CD4-positive, alpha-beta T cell (primary cell): ENCODE measurements at regions not wholly inside any gene's neighbourhood (a gene's known extent, or its start where the extent isn't known, plus 50 kb on each side); places are given as distances from the start of the nearest gene placed in this dataset.
A peak's percentile ranks its signal among the peaks of the same experiment; 100 is the strongest.

Experiments
- ATAC-seq: fragments of 200-7000 bp; cut with Tn5 transposase; one replicate; pipeline ENCODE4 v1.10.0; 2022; ENCODE audit warnings: mild to moderate bottlenecking; ENCODE audit not compliant: poor library complexity
- CTCF ChIA-PET: fragments of 350-600 bp; sonication (Branson Sonifier 250); formaldehyde crosslinking; loops from one replicate; lab custom pipeline; 2021; ENCODE audit warnings: antibody characterized with exemption, inconsistent platforms; lab: Charles Lee
- POLR2A ChIA-PET: fragments of 350-600 bp; sonication (Branson Sonifier 250); formaldehyde crosslinking; loops from one replicate; lab custom pipeline; 2021; ENCODE audit warnings: antibody characterized with exemption, inconsistent platforms; lab: Charles Lee
- DNase-seq, 14 experiments: peaks; one replicate each; pipeline ENCODE4 v3.0.0-alpha.2; 2013 to 2020; ENCODE audit warnings: mixed read lengths in 2 of 14
- H3K27ac ChIP-seq, 2 donors: one replicate each; pipeline versions ENCODE4 v1.5.1 to v1.7.0; 2013; ENCODE audit warnings: low read length in 2 of 2, low read depth in 1 of 2, mild to moderate bottlenecking in 1 of 2
- H3K27me3 ChIP-seq, 2 experiments: 1 replicate in 1 of 2; 2 replicates in 1 of 2; pipeline versions ENCODE4 v1.6.1 to v1.7.0; 2013; ENCODE audit warnings: low read length in 2 of 2, control low read depth in 1 of 2, mild to moderate bottlenecking in 1 of 2, moderate library complexity in 1 of 2; ENCODE audit not compliant: insufficient read depth in 2 of 2, control insufficient read depth in 1 of 2
- H3K36me3 ChIP-seq: one replicate; pipeline ENCODE4 v1.6.1; 2013; ENCODE audit warnings: low read length, control low read depth; ENCODE audit not compliant: insufficient read depth
- H3K4me1 ChIP-seq: one replicate; pipeline ENCODE4 v1.6.1; 2013; ENCODE audit warnings: low read length, control low read depth; ENCODE audit not compliant: insufficient read depth
- H3K4me3 ChIP-seq: one replicate; pipeline ENCODE4 v1.5.1; 2013; ENCODE audit warnings: mild to moderate bottlenecking, low read length, moderate library complexity
- H3K9me3 ChIP-seq, 2 experiments: 1 replicate in 1 of 2; 2 replicates in 1 of 2; pipeline versions ENCODE4 v1.6.1 to v1.7.0; 2013; ENCODE audit warnings: low read length in 2 of 2, mild to moderate bottlenecking in 2 of 2, control low read depth in 1 of 2, moderate library complexity in 1 of 2; ENCODE audit not compliant: control insufficient read depth in 1 of 2, insufficient read depth in 1 of 2
- H3K27ac Mint-ChIP-seq: one replicate; pipeline ENCODE4 v1.8.0; 2020; ENCODE audit warnings: mixed read lengths
- H3K27me3 Mint-ChIP-seq: one replicate; pipeline ENCODE4 v1.8.0; 2021; ENCODE audit warnings: mixed read lengths
- H3K36me3 Mint-ChIP-seq: one replicate; pipeline ENCODE4 v1.8.0; 2021; ENCODE audit warnings: low read depth, mixed read lengths
- H3K4me1 Mint-ChIP-seq: one replicate; pipeline ENCODE4 v1.8.0; 2021; ENCODE audit warnings: low read depth, mixed read lengths
- H3K4me3 Mint-ChIP-seq: one replicate; pipeline ENCODE4 v1.8.0; 2020; ENCODE audit warnings: mild to moderate bottlenecking, mixed read lengths
- H3K9me3 Mint-ChIP-seq: one replicate; pipeline ENCODE4 v1.8.0; 2020; ENCODE audit warnings: mixed read lengths
- intact Hi-C, 2 experiments: fragments of 100-400 bp; cut with DNase I in 1 of 2; cut with micrococcal nuclease in 1 of 2; formaldehyde crosslinking; loops; one replicate each; pipeline versions ENCODE4 v1.15.1 to v1.9.0; 2023 to 2025; cut with DNase I, micrococcal nuclease
- TF ChIP-seq, protein P1 (sequence below): fragments of 200-600 bp; IDR thresholded peaks from one replicate; pipeline ENCODE4 v1.8.0; 2022; ENCODE audit warnings: antibody characterized with exemption, mild to moderate bottlenecking

GRCh38 chr9:28073270-28073669 is 500.0 kb upstream of the C9orf72 start:
- Histone ChIP-seq H3K36me3 (no peaks in the 10 kb centered on the region), H3K27ac (no peak overlapping the region), H3K27me3 (no peaks in the 10 kb centered on the region), H3K4me1 (no peaks in the 10 kb centered on the region), H3K9me3 (no peaks in the 10 kb centered on the region), H3K4me3 (no peak overlapping the region)
- no peaks in the 10 kb centered on the region for H3K27me3 Mint-ChIP-seq
- H3K9me3 Mint-ChIP-seq: peaks cover 2% of the 10 kb centered on the region
- no peaks in the 10 kb centered on the region for H3K36me3 Mint-ChIP-seq
- no peak overlapping the region for H3K4me3 Mint-ChIP-seq
- TF ChIP-seq, protein P1, sequence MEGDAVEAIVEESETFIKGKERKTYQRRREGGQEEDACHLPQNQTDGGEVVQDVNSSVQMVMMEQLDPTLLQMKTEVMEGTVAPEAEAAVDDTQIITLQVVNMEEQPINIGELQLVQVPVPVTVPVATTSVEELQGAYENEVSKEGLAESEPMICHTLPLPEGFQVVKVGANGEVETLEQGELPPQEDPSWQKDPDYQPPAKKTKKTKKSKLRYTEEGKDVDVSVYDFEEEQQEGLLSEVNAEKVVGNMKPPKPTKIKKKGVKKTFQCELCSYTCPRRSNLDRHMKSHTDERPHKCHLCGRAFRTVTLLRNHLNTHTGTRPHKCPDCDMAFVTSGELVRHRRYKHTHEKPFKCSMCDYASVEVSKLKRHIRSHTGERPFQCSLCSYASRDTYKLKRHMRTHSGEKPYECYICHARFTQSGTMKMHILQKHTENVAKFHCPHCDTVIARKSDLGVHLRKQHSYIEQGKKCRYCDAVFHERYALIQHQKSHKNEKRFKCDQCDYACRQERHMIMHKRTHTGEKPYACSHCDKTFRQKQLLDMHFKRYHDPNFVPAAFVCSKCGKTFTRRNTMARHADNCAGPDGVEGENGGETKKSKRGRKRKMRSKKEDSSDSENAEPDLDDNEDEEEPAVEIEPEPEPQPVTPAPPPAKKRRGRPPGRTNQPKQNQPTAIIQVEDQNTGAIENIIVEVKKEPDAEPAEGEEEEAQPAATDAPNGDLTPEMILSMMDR: no peak
- DNase-seq (peak in 1 of 14 experiments; percentile 0), ATAC-seq (no peak)
- H3K27ac Mint-ChIP-seq: no peak overlapping the region
- intact Hi-C loops: no loop called here
- ChIA-PET POLR2A (no interaction called here), CTCF (no interaction called here)
- H3K4me1 Mint-ChIP-seq: no peaks in the 10 kb centered on the region

- CTCF ChIA-PET: no interaction called here
- Mint-ChIP-seq H3K4me1 (no peaks in the 10 kb centered on the region), H3K4me3 (no peak overlapping the region), H3K27ac (no peak overlapping the region), H3K9me3 (peaks cover 2% of the 10 kb centered on the region), H3K36me3 (no peaks in the 10 kb centered on the region), H3K27me3 (no peaks in the 10 kb centered on the region)
- ATAC-seq: no peak
- Histone ChIP-seq H3K27ac (no peak overlapping the region), H3K9me3 (peaks cover 0 to 4% of the 10 kb centered on the region in 2 experiments), H3K27me3 (no peaks in the 10 kb centered on the region), H3K36me3 (no peaks in the 10 kb centered on the region), H3K4me1 (no peaks in the 10 kb centered on the region), H3K4me3 (no peak overlapping the region)
- intact Hi-C loops: no loop called here
- POLR2A ChIA-PET: no interaction called here
- TF ChIP-seq, protein P1: no peak
- DNase-seq: no peak
These were observed 506.4 kb upstream of the C9orf72 start for GRCh38 chr9:28079677-28080076.

GRCh38 chr9:28082671-28083070 is 509.4 kb upstream of the C9orf72 start:
- no peak overlapping the region for H3K4me3 ChIP-seq
- TF ChIP-seq, protein P1: no peak
- no peak overlapping the region for H3K27ac ChIP-seq
- peaks cover 0 to 4% of the 10 kb centered on the region in 2 experiments for H3K9me3 ChIP-seq
- ChIA-PET POLR2A (no interaction called here), CTCF (no interaction called here)
- no peaks in the 10 kb centered on the region for H3K4me1 Mint-ChIP-seq
- DNase-seq (no peak), ATAC-seq (no peak)
- no peaks in the 10 kb centered on the region for H3K9me3 Mint-ChIP-seq
- H3K27me3 Mint-ChIP-seq: no peaks in the 10 kb centered on the region
- no peaks in the 10 kb centered on the region for H3K36me3 ChIP-seq
- H3K27me3 ChIP-seq: no peaks in the 10 kb centered on the region
- H3K4me3 Mint-ChIP-seq: no peak overlapping the region
- no peak overlapping the region for H3K27ac Mint-ChIP-seq
- intact Hi-C loops: no loop called here
- H3K4me1 ChIP-seq: no peaks in the 10 kb centered on the region
- H3K36me3 Mint-ChIP-seq: no peaks in the 10 kb centered on the region
